HCT116 (cell line): ENCODE measurements at regions not wholly inside any gene's neighbourhood (a gene's known extent, or its start where the extent isn't known, plus 50 kb on each side); places are given as distances from the start of the nearest gene placed in this dataset.

Experiments
- ATAC-seq: fragments of 200-7000 bp; cut with Tn5 transposase; 2 replicates; pipeline ENCODE4 v1.9.1; 2020; ENCODE audit warnings: mild to moderate bottlenecking, moderate library complexity
- BruUV-seq: library from RNA; stranded (reverse); fragments of 400-500 nt; replicated peaks from 2 replicates; lab custom pipeline; 2021; lab: Mats Ljungman, UMichigan
- CTCF ChIA-PET: fragments of 300-600 bp; sonication (Branson Sonifier 250); formaldehyde crosslinking; loops from one replicate; lab custom pipeline; 2021; ENCODE audit warnings: antibody characterized with exemption; lab: Charles Lee
- POLR2A ChIA-PET: fragments of 300-600, 350-600 bp; sonication (Branson Sonifier 250); formaldehyde crosslinking; loops from one replicate; lab custom pipeline; 2021; ENCODE audit warnings: antibody characterized with exemption; lab: Charles Lee
- RAD21 ChIA-PET, 2 experiments: fragments of 300-600 bp; sonication (Branson Sonifier 250); formaldehyde crosslinking; loops; one replicate each; lab custom pipeline; 2023; ENCODE audit warnings: low total read pairs in 2 of 2; ENCODE audit not compliant: uncharacterized antibody in 2 of 2, unreplicated experiment in 2 of 2, low non-redundant PET in 1 of 2; lab: Charles Lee
- DNase-seq: peaks from one replicate; pipeline ENCODE4 v3.0.0-alpha.2; 2010; ENCODE audit warnings: low read depth, low spot score
- H2AFZ ChIP-seq: fragments of 200-600 bp; shearing (Covaris generic), sonication (generic); 2 replicates; pipeline ENCODE4 v1.6.1; 2017; ENCODE audit warnings: low read depth, mixed run types, mixed read lengths, antibody characterized with exemption, low read length; ENCODE audit not compliant: poor library complexity, severe bottlenecking
- H3K27ac ChIP-seq: 2 replicates; pipeline ENCODE4 v1.5.1; 2012; ENCODE audit warnings: low read depth, low read length
- H3K27me3 ChIP-seq: fragments of 200-600 bp; sonication (generic); 2 replicates; pipeline ENCODE4 v1.6.1; 2016; ENCODE audit warnings: mixed run types, low read length, mixed read lengths; ENCODE audit not compliant: insufficient read depth
- H3K36me3 ChIP-seq, 2 experiments: fragments of 200-500 bp in 1 of 2; fragments of 200-600 bp in 1 of 2; sonication (Bioruptor generic) in 1 of 2; sonication (generic) in 1 of 2; 2 replicates each; pipeline versions ENCODE4 v1.5.1 to v1.6.1; 2014 to 2016; ENCODE audit warnings: low read length in 2 of 2, inconsistent platforms in 1 of 2, mixed read lengths in 1 of 2, mixed run types in 1 of 2; ENCODE audit not compliant: insufficient read depth in 2 of 2, control insufficient read depth in 1 of 2
- H3K4me1 ChIP-seq, 2 experiments: fragments of 200-600 bp in 1 of 2; sonication (generic) in 1 of 2; 2 replicates each; pipeline versions ENCODE4 v1.5.1 to v1.6.1; 2012 to 2017; ENCODE audit warnings: low read length in 2 of 2, inconsistent platforms in 1 of 2, mild to moderate bottlenecking in 1 of 2, mixed read lengths in 1 of 2, mixed run types in 1 of 2, moderate library complexity in 1 of 2; ENCODE audit not compliant: insufficient read depth in 2 of 2, control insufficient read depth in 1 of 2
- H3K4me2 ChIP-seq: fragments of 200-600 bp; sonication (generic); 2 replicates; pipeline ENCODE4 v1.6.1; 2017; ENCODE audit warnings: mixed run types, low read length, mixed read lengths
- H3K4me3 ChIP-seq, 2 experiments: fragments of 200-600 bp in 1 of 2; sonication (generic) in 1 of 2; replicated peaks in 1 of 2; 2 replicates each; pipeline ENCODE4 v1.5.1; 2011 to 2016; ENCODE audit warnings: low read length in 2 of 2, control low read depth in 1 of 2, low read depth in 1 of 2, mild to moderate bottlenecking in 1 of 2, mixed read lengths in 1 of 2, mixed run types in 1 of 2
- H3K79me2 ChIP-seq: fragments of 200-600 bp; sonication (generic); 2 replicates; pipeline ENCODE4 v1.6.1; 2017; ENCODE audit warnings: mild to moderate bottlenecking, mixed run types, low read length, moderate library complexity, mixed read lengths; ENCODE audit not compliant: insufficient read depth
- H3K9ac ChIP-seq: fragments of 200-600 bp; sonication (generic); 2 replicates; pipeline ENCODE4 v1.6.1; 2016; ENCODE audit warnings: low read length, mixed read lengths
- H3K9me2 ChIP-seq: fragments of 200-600 bp; sonication (generic), shearing (Covaris generic); 2 replicates; pipeline ENCODE4 v1.6.1; 2017; ENCODE audit warnings: mixed run types, mild to moderate bottlenecking, moderate library complexity; ENCODE audit not compliant: insufficient read depth
- H3K9me3 ChIP-seq, 2 experiments: fragments of 200-500 bp in 1 of 2; fragments of 200-600 bp in 1 of 2; sonication (Bioruptor generic) in 1 of 2; sonication (generic) in 1 of 2; 2 replicates each; pipeline ENCODE4 v1.6.1; 2014 to 2017; ENCODE audit warnings: low read length in 2 of 2, mixed read lengths in 2 of 2, inconsistent platforms in 1 of 2, low read depth in 1 of 2, mild to moderate bottlenecking in 1 of 2, mixed run types in 1 of 2, moderate library complexity in 1 of 2; ENCODE audit not compliant: control insufficient read depth in 1 of 2, insufficient read depth in 1 of 2
- H4K20me1 ChIP-seq: fragments of 200-600 bp; sonication (generic), shearing (Covaris generic); 2 replicates; pipeline ENCODE4 v1.6.1; 2017; ENCODE audit warnings: mixed run types, mild to moderate bottlenecking, moderate library complexity; ENCODE audit not compliant: insufficient read depth
- CBX3 ChIP-seq: IDR thresholded peaks from 2 replicates; pipeline ENCODE4 v1.6.1; 2012; ENCODE audit warnings: low read depth
- CEBPB ChIP-seq: IDR thresholded peaks from 2 replicates; pipeline ENCODE4 v1.6.1; 2012; ENCODE audit warnings: low read depth
- EGR1 ChIP-seq: IDR thresholded peaks from 2 replicates; pipeline ENCODE4 v1.6.1; 2012; ENCODE audit warnings: low read depth
- EZH2 ChIP-seq: fragments of 200-600 bp; sonication (generic); IDR thresholded peaks from 2 replicates; pipeline ENCODE4 v1.6.1; 2017; ENCODE audit warnings: antibody characterized with exemption, mixed run types
- FOSL1 ChIP-seq: IDR thresholded peaks from 2 replicates; pipeline ENCODE4 v1.6.1; 2012; ENCODE audit warnings: low read depth
- POLR2A ChIP-seq: IDR thresholded peaks from 2 replicates; pipeline ENCODE4 v1.7.0; 2011; ENCODE audit warnings: borderline replicate concordance; ENCODE audit not compliant: insufficient read depth, insufficient read length; ENCODE audit errors: extremely low read depth
- POLR2AphosphoS5 ChIP-seq: IDR thresholded peaks from 2 replicates; pipeline ENCODE4 v1.6.1; 2011; ENCODE audit warnings: mild to moderate bottlenecking, low read depth, low read length, moderate library complexity
- RAD21 ChIP-seq: IDR thresholded peaks from 2 replicates; pipeline ENCODE4 v1.6.1; 2012; ENCODE audit warnings: low read depth, mild to moderate bottlenecking
- SIN3A ChIP-seq: IDR thresholded peaks from 2 replicates; pipeline ENCODE4 v1.6.1; 2012; ENCODE audit warnings: low read depth
- SP1 ChIP-seq: IDR thresholded peaks from 2 replicates; pipeline ENCODE4 v1.6.1; 2012; ENCODE audit warnings: low read depth
- TCF7L2 ChIP-seq: IDR thresholded peaks from 2 replicates; pipeline ENCODE4 v1.7.0; 2011; ENCODE audit warnings: borderline replicate concordance, inconsistent platforms; ENCODE audit not compliant: insufficient read depth, insufficient read length; ENCODE audit errors: extremely low read depth
- YY1 ChIP-seq: IDR thresholded peaks from 2 replicates; pipeline ENCODE4 v1.6.1; 2011; ENCODE audit warnings: low read length, low read depth, moderate library complexity, mild to moderate bottlenecking; ENCODE audit not compliant: insufficient replicate concordance; ENCODE audit errors: extremely low read depth
- ZNF274 ChIP-seq: fragments of 200-500 bp; sonication (Bioruptor generic); IDR thresholded peaks from 2 replicates; pipeline ENCODE4 v1.6.1; 2014; ENCODE audit warnings: mild to moderate bottlenecking, low read depth, low read length, inconsistent platforms
- intact Hi-C: fragments of 100-400 bp; cut with micrococcal nuclease; formaldehyde crosslinking; loops from 2 replicates; pipeline ENCODE4 v1.10.0; 2022
- TF ChIP-seq, protein P1 (sequence below), 3 experiments: fragments of 200-600 bp in 1 of 3; sonication (generic) in 1 of 3; IDR thresholded peaks in 2 of 3; conservative IDR thresholded peaks in 1 of 3; 2 replicates each; pipeline ENCODE4 v1.5.1; 2012 to 2017; ENCODE audit warnings: low read depth in 2 of 3, low read length in 2 of 3, antibody characterized with exemption in 1 of 3, borderline replicate concordance in 1 of 3, control low read depth in 1 of 3, mild to moderate bottlenecking in 1 of 3, mixed read lengths in 1 of 3, mixed run types in 1 of 3, moderate library complexity in 1 of 3; ENCODE audit not compliant: insufficient read depth in 1 of 3
- TF ChIP-seq, protein P2 (sequence below): IDR thresholded peaks from 2 replicates; pipeline ENCODE4 v1.6.1; 2012
- TF ChIP-seq, protein P3 (sequence below): IDR thresholded peaks from 2 replicates; pipeline ENCODE4 v1.6.1; 2012

DNA sequence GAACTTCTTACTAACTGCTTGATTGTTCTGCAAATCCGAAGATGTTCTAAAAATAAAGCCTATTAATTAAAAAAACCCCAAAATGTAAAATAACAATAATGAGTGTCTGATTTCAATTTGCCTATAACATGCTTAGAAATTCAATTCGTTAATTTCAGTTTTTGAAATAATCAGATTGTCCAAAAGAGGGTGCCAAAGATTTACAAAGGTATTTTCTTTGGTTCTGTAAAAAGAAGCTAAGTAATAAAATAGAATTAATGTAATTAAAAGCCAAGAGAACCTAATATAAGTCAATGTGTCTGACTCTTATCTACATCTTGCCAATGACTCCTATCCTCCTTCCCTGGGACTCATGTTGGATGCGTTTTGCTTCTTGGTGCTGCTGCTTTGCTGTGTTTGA is 75.0 kb upstream of the CPHXL start:
- DNase-seq (no peak), ATAC-seq (no peak)
- RAD21 ChIA-PET = no interaction called here
- CTCF ChIA-PET = interaction anchor here (1.2 to 1.9 kb wide), 3 partner anchors 14 to 1370 kb away, joined by 4 to 47 read pairs (median 5); no protein-coding TSS in a partner anchor
- peaks cover 16% of the 10 kb centered on the region for H3K27me3 ChIP-seq
- H4K20me1 ChIP-seq = no peaks in the 10 kb centered on the region
- no peaks in the 10 kb centered on the region for H3K9me3 ChIP-seq
- no peaks in the 10 kb centered on the region for H3K79me2 ChIP-seq
- POLR2A ChIA-PET = no interaction called here
- TF ChIP-seq SIN3A (no peak), RAD21 (peak; percentile 57)
- TF ChIP-seq, protein P1, sequence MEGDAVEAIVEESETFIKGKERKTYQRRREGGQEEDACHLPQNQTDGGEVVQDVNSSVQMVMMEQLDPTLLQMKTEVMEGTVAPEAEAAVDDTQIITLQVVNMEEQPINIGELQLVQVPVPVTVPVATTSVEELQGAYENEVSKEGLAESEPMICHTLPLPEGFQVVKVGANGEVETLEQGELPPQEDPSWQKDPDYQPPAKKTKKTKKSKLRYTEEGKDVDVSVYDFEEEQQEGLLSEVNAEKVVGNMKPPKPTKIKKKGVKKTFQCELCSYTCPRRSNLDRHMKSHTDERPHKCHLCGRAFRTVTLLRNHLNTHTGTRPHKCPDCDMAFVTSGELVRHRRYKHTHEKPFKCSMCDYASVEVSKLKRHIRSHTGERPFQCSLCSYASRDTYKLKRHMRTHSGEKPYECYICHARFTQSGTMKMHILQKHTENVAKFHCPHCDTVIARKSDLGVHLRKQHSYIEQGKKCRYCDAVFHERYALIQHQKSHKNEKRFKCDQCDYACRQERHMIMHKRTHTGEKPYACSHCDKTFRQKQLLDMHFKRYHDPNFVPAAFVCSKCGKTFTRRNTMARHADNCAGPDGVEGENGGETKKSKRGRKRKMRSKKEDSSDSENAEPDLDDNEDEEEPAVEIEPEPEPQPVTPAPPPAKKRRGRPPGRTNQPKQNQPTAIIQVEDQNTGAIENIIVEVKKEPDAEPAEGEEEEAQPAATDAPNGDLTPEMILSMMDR (IDR thresholded peaks at IDR 0.05 in 2 of 3, conservative IDR thresholded peaks at IDR 0.05 in 1 of 3; ENCODE audit: borderline replicate concordance in 1 of 3, insufficient read depth in 1 of 3, low read depth in 2 of 3, low read length in 2 of 3) = peak in 2 of 3 experiments; percentile 29 to 42; a peak in 3 of 6 replicates
- H3K36me3 ChIP-seq = no peaks in the 10 kb centered on the region
- no peaks in the 10 kb centered on the region for H3K9me2 ChIP-seq
- no TSS peak for BruUV-seq
- intact Hi-C loops = loop anchor here (5.0 to 10.0 kb wide), 2 partner anchors 833 to 1371 kb away; no protein-coding TSS in a partner anchor
- no peaks in the 10 kb centered on the region for H3K4me1 ChIP-seq
- no peak overlapping the region for H3K27ac ChIP-seq
- H3K9ac ChIP-seq = no peak overlapping the region
- H3K4me2 ChIP-seq = no peak overlapping the region
- no peak overlapping the region for H2AFZ ChIP-seq
- H3K4me3 ChIP-seq = no peak overlapping the region

DNA sequence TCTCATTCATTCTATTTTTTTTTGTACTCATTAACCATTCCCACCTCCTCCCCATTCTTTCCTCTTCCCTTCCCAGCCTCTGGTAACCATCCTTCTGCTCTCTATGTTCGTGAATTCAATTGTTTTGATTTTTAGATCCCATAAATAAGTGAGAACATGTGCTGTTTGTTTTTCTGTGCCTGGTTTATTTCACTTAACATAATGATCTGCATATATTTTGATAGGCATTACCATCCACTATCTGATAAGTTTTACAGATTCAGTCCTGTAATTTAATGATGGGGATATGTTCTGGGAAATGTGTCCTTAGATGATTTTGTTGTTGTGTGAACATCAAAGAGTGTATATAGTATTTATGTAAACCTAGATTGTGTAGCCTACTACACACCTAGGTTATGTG is 77.5 kb upstream of the CPHXL start:
- Histone ChIP-seq H3K27ac (no peak overlapping the region), H3K9me2 (no peaks in the 10 kb centered on the region), H4K20me1 (no peaks in the 10 kb centered on the region), H3K4me2 (no peak overlapping the region), H2AFZ (no peak overlapping the region), H3K9me3 (no peaks in the 10 kb centered on the region), H3K27me3 (peaks cover 16% of the 10 kb centered on the region), H3K4me3 (no peak overlapping the region), H3K4me1 (no peaks in the 10 kb centered on the region), H3K36me3 (no peaks in the 10 kb centered on the region), H3K79me2 (no peaks in the 10 kb centered on the region), H3K9ac (no peak overlapping the region)
- CTCF ChIA-PET = no interaction called here
- intact Hi-C loops = loop anchor here (5.0 to 10.0 kb wide), 2 partner anchors 831 to 1369 kb away; no protein-coding TSS in a partner anchor
- POLR2A ChIA-PET = no interaction called here
- no TSS peak for BruUV-seq
- ATAC-seq (no peak), DNase-seq (no peak)
- RAD21 ChIA-PET = no interaction called here
- TF ChIP-seq EGR1 = no peak
- no peak for TF ChIP-seq ZNF274
- no peak for TF ChIP-seq RAD21
- TF ChIP-seq, protein P2, sequence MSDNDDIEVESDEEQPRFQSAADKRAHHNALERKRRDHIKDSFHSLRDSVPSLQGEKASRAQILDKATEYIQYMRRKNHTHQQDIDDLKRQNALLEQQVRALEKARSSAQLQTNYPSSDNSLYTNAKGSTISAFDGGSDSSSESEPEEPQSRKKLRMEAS = no peak
- TF ChIP-seq SIN3A = no peak
- no peak for TF ChIP-seq FOSL1
- TF ChIP-seq CEBPB = no peak
- no peak for TF ChIP-seq CBX3
- no peak for TF ChIP-seq YY1
- TF ChIP-seq POLR2AphosphoS5 = no peak
- TF ChIP-seq, protein P3, sequence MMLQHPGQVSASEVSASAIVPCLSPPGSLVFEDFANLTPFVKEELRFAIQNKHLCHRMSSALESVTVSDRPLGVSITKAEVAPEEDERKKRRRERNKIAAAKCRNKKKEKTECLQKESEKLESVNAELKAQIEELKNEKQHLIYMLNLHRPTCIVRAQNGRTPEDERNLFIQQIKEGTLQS = no peak
- TF ChIP-seq EZH2 = no peak
- TF ChIP-seq SP1 = no peak
- no peak for TF ChIP-seq POLR2A
- no peak for TF ChIP-seq TCF7L2
